ENCODE measurements at regions not wholly inside any gene's neighbourhood (a gene's known extent, or its start where the extent isn't known, plus 50 kb on each side); places are given as distances from the start of the nearest gene placed in this dataset.

DNA sequence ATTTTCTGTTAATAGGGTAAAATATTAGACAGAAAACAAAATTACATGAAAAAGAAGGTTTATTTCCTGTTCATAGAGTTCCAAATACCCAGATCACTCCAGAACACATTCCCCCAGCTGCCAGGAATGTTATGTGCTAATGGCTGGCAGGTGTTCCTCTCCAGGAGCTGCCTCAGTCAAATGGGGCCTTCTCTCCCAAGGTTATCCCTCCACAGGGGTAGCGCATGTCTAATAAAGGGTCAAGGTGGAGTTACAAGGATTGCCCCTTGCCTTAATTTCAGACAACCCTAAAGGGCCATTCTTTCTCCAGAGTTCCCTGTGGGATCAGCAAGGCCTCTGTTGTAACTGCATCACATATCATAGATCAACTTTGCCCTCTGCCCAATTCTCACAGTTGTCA lies 148.6 kb upstream of the PLPPR1 start:
- TF ChIP-seq FOXM1 (IDR thresholded peaks at IDR 0.05; ENCODE audit: borderline replicate concordance) (no peak), ARNT (IDR thresholded peaks at IDR 0.05) (no peak), LEF1 (IDR thresholded peaks at IDR 0.05; ENCODE audit: borderline replicate concordance) (no peak), L3MBTL2 (conservative IDR thresholded peaks at IDR 0.05) (no peak), SUZ12 (IDR thresholded peaks at IDR 0.05) (no peak), FOXK2 (IDR thresholded peaks at IDR 0.05) (no peak), ELF4 (IDR thresholded peaks at IDR 0.05) (no peak)
- TF ChIP-seq, protein P1, sequence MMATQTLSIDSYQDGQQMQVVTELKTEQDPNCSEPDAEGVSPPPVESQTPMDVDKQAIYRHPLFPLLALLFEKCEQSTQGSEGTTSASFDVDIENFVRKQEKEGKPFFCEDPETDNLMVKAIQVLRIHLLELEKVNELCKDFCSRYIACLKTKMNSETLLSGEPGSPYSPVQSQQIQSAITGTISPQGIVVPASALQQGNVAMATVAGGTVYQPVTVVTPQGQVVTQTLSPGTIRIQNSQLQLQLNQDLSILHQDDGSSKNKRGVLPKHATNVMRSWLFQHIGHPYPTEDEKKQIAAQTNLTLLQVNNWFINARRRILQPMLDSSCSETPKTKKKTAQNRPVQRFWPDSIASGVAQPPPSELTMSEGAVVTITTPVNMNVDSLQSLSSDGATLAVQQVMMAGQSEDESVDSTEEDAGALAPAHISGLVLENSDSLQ (IDR thresholded peaks at IDR 0.05) = no peak
